ENCODE measurements at regions not wholly inside any gene's neighbourhood (a gene's known extent, or its start where the extent isn't known, plus 50 kb on each side); places are given as distances from the start of the nearest gene placed in this dataset.

DNA sequence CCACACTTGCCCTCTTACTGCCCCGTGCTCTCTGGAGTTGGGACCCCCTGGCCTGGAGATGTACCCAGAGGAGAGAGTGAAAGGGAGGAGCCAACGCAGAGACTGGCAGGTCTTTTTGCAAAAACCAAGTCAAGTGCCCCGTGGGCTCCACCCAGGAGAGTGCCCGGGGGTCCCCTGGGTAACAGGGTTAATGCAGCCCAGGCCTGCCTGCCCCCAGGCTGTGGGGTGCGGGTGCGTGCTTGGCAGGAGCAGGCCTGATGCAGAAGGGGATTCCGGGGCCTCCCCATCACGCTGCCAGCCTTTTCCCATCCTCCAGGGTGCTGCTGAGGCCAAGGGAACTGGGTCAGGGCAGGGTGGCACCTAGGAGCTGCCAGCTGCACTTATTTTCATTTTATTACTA lies 184.4 kb downstream of the ERMARD start:
- no peaks in the 10 kb centered on the region for H3F3A ChIP-seq (replicated peaks; ENCODE audit: low read depth)
- H3K27ac ChIP-seq (ENCODE audit: low read depth), result no peak overlapping the region
- no peaks in the 10 kb centered on the region for H3K9me3 Mint-ChIP-seq
- H3K4me3 Mint-ChIP-seq, result no peak overlapping the region
- no peaks in the 10 kb centered on the region for H3K79me2 ChIP-seq (replicated peaks; ENCODE audit: insufficient read depth)
- no peak for DNase-seq (ENCODE audit: low spot score)
- H3K27ac Mint-ChIP-seq, result no peak overlapping the region
- no peak for ATAC-seq
- peaks cover 23% of the 10 kb centered on the region for H3K4me1 Mint-ChIP-seq
- no peaks in the 10 kb centered on the region for H4K20me1 ChIP-seq (replicated peaks; ENCODE audit: insufficient read depth)
- H3K27me3 Mint-ChIP-seq (ENCODE audit: insufficient read depth, low read depth, poor library complexity), result peaks cover 21% of the 10 kb centered on the region
- H3K4me3 ChIP-seq, result no peak overlapping the region
- H3K4me1 ChIP-seq (ENCODE audit: insufficient read depth), result no peaks in the 10 kb centered on the region
- no peak overlapping the region for H2AFZ ChIP-seq
- no peak overlapping the region for H3K4me2 ChIP-seq
- H3K36me3 Mint-ChIP-seq (ENCODE audit: low read depth), result no peaks in the 10 kb centered on the region
- no peaks in the 10 kb centered on the region for H3K9me2 ChIP-seq (ENCODE audit: insufficient read depth)
- H3K36me3 ChIP-seq (ENCODE audit: insufficient read depth), result no peaks in the 10 kb centered on the region
- TF ChIP-seq ZNF331 (CRISPR knock-in tag; IDR thresholded peaks at IDR 0.05; ENCODE audit: low read depth) (no peak), CREB1 (CRISPR knock-in tag; IDR thresholded peaks at IDR 0.05; ENCODE audit: low read depth) (no peak), EZH2phosphoT487 (IDR thresholded peaks at IDR 0.05; ENCODE audit: unreplicated experiment) (no peak), EZH2 (IDR thresholded peaks at IDR 0.05; ENCODE audit: low read depth, unreplicated experiment) (no peak), ZNF114 (CRISPR knock-in tag; IDR thresholded peaks at IDR 0.05) (no peak), POLR2AphosphoS5 (IDR thresholded peaks at IDR 0.05; ENCODE audit: low read depth) (no peak), NANOG (IDR thresholded peaks at IDR 0.05; ENCODE audit: borderline replicate concordance) (no peak), JUNB (IDR thresholded peaks at IDR 0.05; ENCODE audit: unreplicated experiment) (no peak), STAT1 (IDR thresholded peaks at IDR 0.05; ENCODE audit: unreplicated experiment) (no peak)
- TF ChIP-seq, protein P1, sequence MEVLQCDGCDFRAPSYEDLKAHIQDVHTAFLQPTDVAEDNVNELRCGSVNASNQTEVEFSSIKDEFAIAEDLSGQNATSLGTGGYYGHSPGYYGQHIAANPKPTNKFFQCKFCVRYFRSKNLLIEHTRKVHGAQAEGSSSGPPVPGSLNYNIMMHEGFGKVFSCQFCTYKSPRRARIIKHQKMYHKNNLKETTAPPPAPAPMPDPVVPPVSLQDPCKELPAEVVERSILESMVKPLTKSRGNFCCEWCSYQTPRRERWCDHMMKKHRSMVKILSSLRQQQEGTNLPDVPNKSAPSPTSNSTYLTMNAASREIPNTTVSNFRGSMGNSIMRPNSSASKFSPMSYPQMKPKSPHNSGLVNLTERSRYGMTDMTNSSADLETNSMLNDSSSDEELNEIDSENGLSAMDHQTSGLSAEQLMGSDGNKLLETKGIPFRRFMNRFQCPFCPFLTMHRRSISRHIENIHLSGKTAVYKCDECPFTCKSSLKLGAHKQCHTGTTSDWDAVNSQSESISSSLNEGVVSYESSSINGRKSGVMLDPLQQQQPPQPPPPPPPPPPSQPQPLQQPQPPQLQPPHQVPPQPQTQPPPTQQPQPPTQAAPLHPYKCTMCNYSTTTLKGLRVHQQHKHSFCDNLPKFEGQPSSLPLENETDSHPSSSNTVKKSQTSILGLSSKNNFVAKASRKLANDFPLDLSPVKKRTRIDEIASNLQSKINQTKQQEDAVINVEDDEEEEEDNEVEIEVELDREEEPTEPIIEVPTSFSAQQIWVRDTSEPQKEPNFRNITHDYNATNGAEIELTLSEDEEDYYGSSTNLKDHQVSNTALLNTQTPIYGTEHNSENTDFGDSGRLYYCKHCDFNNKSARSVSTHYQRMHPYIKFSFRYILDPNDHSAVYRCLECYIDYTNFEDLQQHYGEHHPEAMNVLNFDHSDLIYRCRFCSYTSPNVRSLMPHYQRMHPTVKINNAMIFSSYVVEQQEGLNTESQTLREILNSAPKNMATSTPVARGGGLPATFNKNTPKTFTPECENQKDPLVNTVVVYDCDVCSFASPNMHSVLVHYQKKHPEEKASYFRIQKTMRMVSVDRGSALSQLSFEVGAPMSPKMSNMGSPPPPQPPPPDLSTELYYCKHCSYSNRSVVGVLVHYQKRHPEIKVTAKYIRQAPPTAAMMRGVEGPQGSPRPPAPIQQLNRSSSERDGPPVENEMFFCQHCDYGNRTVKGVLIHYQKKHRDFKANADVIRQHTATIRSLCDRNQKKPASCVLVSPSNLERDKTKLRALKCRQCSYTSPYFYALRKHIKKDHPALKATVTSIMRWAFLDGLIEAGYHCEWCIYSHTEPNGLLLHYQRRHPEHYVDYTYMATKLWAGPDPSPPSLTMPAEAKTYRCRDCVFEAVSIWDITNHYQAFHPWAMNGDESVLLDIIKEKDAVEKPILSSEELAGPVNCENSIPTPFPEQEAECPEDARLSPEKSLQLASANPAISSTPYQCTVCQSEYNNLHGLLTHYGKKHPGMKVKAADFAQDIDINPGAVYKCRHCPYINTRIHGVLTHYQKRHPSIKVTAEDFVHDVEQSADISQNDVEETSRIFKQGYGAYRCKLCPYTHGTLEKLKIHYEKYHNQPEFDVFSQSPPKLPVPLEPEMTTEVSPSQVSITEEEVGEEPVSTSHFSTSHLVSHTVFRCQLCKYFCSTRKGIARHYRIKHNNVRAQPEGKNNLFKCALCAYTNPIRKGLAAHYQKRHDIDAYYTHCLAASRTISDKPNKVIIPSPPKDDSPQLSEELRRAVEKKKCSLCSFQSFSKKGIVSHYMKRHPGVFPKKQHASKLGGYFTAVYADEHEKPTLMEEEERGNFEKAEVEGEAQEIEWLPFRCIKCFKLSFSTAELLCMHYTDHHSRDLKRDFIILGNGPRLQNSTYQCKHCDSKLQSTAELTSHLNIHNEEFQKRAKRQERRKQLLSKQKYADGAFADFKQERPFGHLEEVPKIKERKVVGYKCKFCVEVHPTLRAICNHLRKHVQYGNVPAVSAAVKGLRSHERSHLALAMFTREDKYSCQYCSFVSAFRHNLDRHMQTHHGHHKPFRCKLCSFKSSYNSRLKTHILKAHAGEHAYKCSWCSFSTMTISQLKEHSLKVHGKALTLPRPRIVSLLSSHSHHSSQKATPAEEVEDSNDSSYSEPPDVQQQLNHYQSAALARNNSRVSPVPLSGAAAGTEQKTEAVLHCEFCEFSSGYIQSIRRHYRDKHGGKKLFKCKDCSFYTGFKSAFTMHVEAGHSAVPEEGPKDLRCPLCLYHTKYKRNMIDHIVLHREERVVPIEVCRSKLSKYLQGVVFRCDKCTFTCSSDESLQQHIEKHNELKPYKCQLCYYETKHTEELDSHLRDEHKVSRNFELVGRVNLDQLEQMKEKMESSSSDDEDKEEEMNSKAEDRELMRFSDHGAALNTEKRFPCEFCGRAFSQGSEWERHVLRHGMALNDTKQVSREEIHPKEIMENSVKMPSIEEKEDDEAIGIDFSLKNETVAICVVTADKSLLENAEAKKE (CRISPR knock-in tag; IDR thresholded peaks at IDR 0.05), result no peak
- TF ChIP-seq, protein P2, sequence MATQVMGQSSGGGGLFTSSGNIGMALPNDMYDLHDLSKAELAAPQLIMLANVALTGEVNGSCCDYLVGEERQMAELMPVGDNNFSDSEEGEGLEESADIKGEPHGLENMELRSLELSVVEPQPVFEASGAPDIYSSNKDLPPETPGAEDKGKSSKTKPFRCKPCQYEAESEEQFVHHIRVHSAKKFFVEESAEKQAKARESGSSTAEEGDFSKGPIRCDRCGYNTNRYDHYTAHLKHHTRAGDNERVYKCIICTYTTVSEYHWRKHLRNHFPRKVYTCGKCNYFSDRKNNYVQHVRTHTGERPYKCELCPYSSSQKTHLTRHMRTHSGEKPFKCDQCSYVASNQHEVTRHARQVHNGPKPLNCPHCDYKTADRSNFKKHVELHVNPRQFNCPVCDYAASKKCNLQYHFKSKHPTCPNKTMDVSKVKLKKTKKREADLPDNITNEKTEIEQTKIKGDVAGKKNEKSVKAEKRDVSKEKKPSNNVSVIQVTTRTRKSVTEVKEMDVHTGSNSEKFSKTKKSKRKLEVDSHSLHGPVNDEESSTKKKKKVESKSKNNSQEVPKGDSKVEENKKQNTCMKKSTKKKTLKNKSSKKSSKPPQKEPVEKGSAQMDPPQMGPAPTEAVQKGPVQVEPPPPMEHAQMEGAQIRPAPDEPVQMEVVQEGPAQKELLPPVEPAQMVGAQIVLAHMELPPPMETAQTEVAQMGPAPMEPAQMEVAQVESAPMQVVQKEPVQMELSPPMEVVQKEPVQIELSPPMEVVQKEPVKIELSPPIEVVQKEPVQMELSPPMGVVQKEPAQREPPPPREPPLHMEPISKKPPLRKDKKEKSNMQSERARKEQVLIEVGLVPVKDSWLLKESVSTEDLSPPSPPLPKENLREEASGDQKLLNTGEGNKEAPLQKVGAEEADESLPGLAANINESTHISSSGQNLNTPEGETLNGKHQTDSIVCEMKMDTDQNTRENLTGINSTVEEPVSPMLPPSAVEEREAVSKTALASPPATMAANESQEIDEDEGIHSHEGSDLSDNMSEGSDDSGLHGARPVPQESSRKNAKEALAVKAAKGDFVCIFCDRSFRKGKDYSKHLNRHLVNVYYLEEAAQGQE (IDR thresholded peaks at IDR 0.05; ENCODE audit: unreplicated experiment), result no peak
- TF ChIP-seq, protein P3, sequence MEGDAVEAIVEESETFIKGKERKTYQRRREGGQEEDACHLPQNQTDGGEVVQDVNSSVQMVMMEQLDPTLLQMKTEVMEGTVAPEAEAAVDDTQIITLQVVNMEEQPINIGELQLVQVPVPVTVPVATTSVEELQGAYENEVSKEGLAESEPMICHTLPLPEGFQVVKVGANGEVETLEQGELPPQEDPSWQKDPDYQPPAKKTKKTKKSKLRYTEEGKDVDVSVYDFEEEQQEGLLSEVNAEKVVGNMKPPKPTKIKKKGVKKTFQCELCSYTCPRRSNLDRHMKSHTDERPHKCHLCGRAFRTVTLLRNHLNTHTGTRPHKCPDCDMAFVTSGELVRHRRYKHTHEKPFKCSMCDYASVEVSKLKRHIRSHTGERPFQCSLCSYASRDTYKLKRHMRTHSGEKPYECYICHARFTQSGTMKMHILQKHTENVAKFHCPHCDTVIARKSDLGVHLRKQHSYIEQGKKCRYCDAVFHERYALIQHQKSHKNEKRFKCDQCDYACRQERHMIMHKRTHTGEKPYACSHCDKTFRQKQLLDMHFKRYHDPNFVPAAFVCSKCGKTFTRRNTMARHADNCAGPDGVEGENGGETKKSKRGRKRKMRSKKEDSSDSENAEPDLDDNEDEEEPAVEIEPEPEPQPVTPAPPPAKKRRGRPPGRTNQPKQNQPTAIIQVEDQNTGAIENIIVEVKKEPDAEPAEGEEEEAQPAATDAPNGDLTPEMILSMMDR (conservative IDR thresholded peaks at IDR 0.05; ENCODE audit: low read depth in 2 of 2), result no peak
- TF ChIP-seq, protein P4, sequence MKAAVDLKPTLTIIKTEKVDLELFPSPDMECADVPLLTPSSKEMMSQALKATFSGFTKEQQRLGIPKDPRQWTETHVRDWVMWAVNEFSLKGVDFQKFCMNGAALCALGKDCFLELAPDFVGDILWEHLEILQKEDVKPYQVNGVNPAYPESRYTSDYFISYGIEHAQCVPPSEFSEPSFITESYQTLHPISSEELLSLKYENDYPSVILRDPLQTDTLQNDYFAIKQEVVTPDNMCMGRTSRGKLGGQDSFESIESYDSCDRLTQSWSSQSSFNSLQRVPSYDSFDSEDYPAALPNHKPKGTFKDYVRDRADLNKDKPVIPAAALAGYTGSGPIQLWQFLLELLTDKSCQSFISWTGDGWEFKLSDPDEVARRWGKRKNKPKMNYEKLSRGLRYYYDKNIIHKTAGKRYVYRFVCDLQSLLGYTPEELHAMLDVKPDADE (IDR thresholded peaks at IDR 0.05), result no peak
- H3K27me3 ChIP-seq (ENCODE audit: insufficient read depth), result no peaks in the 10 kb centered on the region

Data from GM23338 (cell line).